ENCODE measurements at regions not wholly inside any gene's neighbourhood (a gene's known extent, or its start where the extent isn't known, plus 50 kb on each side); places are given as distances from the start of the nearest gene placed in this dataset.

GRCh38 chr2:236665101-236665500 lies 95.5 kb downstream of the ACKR3 start:
- no peak for TF ChIP-seq CTCF (conservative IDR thresholded peaks at IDR 0.05 in 1 of 2, IDR thresholded peaks at IDR 0.05 in 1 of 2; ENCODE audit: low read depth in 1 of 2, low read length in 2 of 2)
- no peak for TF ChIP-seq EZH2 (IDR thresholded peaks at IDR 0.05; ENCODE audit: low read length, missing control alignments)

Data from fibroblast of lung (primary cell).